HG02678 (cell line): ENCODE measurements at regions not wholly inside any gene's neighbourhood (a gene's known extent, or its start where the extent isn't known, plus 50 kb on each side); places are given as distances from the start of the nearest gene placed in this dataset.

Experiments
- ATAC-seq: cut with Tn5 transposase; IDR thresholded peaks from one replicate; pipeline ENCODE4 v1.9.1; 2021; ENCODE audit warnings: mild to moderate bottlenecking, moderate library complexity; ENCODE audit not compliant: unreplicated experiment

GRCh38 chr5:30620481-30621085, 572.9 kb upstream of the CDH6 start:
- ATAC-seq: no peak

- no peak for ATAC-seq
Observed at GRCh38 chr5:30608501-30608900, 585.0 kb upstream of the CDH6 start.

- no peak for ATAC-seq
Observed at GRCh38 chr5:30607301-30607894, 586.1 kb upstream of the CDH6 start.

GRCh38 chr5:30605693-30606268, 587.7 kb upstream of the CDH6 start:
- ATAC-seq: no peak

- no peak for ATAC-seq
Observed at GRCh38 chr5:30604648-30605262, 588.7 kb upstream of the CDH6 start.

GRCh38 chr5:30600892-30601291, 592.6 kb upstream of the CDH6 start:
- no peak for ATAC-seq

- no peak for ATAC-seq
Observed at GRCh38 chr5:30596495-30597064, 596.9 kb upstream of the CDH6 start.

- no peak for ATAC-seq
Observed at GRCh38 chr5:30594331-30594730, 599.2 kb upstream of the CDH6 start.

GRCh38 chr5:30592833-30593232, 600.7 kb upstream of the CDH6 start:
- no peak for ATAC-seq

GRCh38 chr5:30581198-30581935, 612.1 kb upstream of the CDH6 start:
- ATAC-seq: no peak

GRCh38 chr5:30574761-30575160, 618.7 kb upstream of the CDH6 start:
- ATAC-seq: no peak

- no peak for ATAC-seq
Observed at GRCh38 chr5:30572279-30572678, 621.2 kb upstream of the CDH6 start.

- ATAC-seq: no peak
Observed at GRCh38 chr5:30561771-30562170, 631.7 kb upstream of the CDH6 start.

- no peak for ATAC-seq
Observed at GRCh38 chr5:30551618-30552017, 641.9 kb upstream of the CDH6 start.

GRCh38 chr5:30548580-30549305, 644.7 kb upstream of the CDH6 start:
- no peak for ATAC-seq

- ATAC-seq: no peak
Observed at GRCh38 chr5:30540150-30540549, 653.3 kb upstream of the CDH6 start.

- no peak for ATAC-seq
Observed at GRCh38 chr5:30539004-30539634, 654.4 kb upstream of the CDH6 start.

GRCh38 chr5:30525353-30525752, 668.1 kb upstream of the CDH6 start:
- ATAC-seq: no peak

GRCh38 chr5:30524428-30524827, 669.1 kb upstream of the CDH6 start:
- ATAC-seq: no peak

- no peak for ATAC-seq
Observed at GRCh38 chr5:30523061-30523460, 670.4 kb upstream of the CDH6 start.
